ENCODE measurements at regions not wholly inside any gene's neighbourhood (a gene's known extent, or its start where the extent isn't known, plus 50 kb on each side); places are given as distances from the start of the nearest gene placed in this dataset.

DNA sequence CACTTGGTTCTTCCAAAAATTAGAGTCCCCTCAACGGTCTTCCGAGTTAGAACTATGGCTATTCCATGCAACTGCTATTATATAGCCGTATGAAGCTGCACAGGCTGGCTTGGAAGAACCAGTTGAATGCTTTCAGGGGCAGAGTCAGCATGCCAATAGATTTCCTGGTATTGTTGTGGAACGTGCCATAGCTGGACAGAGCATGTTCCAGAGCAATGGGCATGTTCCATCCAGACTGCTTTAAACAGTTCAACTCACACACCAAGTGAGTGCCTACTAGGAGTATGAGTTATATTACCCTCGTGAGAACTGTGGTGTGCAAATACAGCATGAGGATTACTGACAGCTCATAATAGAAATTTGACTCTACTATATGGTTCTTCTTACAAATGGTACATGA is 682.0 kb downstream of the SATB2 start:
- TF ChIP-seq, protein P1, sequence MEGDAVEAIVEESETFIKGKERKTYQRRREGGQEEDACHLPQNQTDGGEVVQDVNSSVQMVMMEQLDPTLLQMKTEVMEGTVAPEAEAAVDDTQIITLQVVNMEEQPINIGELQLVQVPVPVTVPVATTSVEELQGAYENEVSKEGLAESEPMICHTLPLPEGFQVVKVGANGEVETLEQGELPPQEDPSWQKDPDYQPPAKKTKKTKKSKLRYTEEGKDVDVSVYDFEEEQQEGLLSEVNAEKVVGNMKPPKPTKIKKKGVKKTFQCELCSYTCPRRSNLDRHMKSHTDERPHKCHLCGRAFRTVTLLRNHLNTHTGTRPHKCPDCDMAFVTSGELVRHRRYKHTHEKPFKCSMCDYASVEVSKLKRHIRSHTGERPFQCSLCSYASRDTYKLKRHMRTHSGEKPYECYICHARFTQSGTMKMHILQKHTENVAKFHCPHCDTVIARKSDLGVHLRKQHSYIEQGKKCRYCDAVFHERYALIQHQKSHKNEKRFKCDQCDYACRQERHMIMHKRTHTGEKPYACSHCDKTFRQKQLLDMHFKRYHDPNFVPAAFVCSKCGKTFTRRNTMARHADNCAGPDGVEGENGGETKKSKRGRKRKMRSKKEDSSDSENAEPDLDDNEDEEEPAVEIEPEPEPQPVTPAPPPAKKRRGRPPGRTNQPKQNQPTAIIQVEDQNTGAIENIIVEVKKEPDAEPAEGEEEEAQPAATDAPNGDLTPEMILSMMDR (IDR thresholded peaks at IDR 0.05; ENCODE audit: insufficient read depth, low read depth, low read length, missing control alignments): no peak
- H3K4me3 ChIP-seq (ENCODE audit: low read length): no peak overlapping the region
- DNase-seq (ENCODE audit: low read depth): peak; percentile 39

DNA sequence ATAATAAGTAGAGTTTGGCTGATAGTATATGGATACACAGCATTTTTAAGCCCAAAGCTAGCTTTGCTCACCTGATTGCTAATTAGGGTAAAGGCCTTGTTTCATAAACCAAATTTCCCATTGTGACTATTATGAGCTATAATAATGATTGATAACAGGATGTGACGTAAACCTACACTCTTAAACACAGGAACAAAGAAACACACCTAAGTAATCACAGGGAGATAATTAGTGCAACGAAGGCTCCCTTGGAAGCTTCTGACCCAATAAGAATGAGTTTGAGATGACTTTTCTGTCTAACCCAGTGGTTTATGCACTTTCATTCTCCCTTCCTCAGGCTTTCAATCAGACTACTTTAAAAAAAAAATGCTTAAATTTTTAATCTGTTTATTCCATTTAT is 683.2 kb downstream of the SATB2 start:
- no peak overlapping the region for H3K4me3 ChIP-seq (ENCODE audit: low read length)
- no peak for DNase-seq (ENCODE audit: low read depth)
- TF ChIP-seq, protein P1 (IDR thresholded peaks at IDR 0.05; ENCODE audit: insufficient read depth, low read depth, low read length, missing control alignments): no peak

DNA sequence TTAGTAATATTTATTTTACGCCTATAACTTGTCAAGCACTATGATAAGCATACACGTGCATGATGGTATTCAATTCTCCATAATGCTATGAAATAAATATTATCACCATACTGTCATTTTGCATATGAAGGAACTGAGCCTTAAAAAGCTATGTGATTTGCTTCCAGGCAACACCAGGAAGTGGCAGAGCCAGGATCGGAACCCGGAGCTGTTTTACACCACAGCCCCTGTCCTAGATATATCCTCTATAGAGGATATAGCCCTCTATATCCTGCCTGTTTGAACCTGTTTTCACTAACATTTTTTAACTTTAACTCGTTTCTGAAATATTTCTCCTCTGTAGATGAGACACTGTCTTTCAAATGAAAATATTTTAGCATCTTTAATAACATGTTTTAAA is 690.0 kb downstream of the SATB2 start:
- no peak for DNase-seq (ENCODE audit: low read depth)
- TF ChIP-seq, protein P1 (IDR thresholded peaks at IDR 0.05; ENCODE audit: insufficient read depth, low read depth, low read length, missing control alignments): no peak
- no peak overlapping the region for H3K4me3 ChIP-seq (ENCODE audit: low read length)

DNA sequence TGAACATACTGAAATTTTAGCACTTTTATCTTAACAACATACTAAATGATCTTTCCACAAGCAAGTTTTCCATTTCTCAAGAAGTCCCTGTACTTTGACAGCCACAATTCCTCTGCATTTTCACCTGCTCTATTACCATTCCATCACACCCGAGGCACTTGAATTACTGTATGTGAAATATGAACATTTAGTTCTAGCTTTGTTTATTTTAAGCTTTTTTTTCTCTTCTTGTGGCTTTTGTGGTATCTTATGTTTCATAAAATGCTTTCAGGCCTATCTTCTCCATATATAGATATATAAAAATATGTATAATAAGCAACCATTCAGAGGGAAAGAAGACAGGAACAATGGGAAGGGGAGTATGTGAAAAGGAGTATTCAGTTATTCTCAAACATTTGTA is 693.9 kb downstream of the SATB2 start:
- no peak overlapping the region for H3K4me3 ChIP-seq (ENCODE audit: low read length)
- TF ChIP-seq, protein P1 (IDR thresholded peaks at IDR 0.05; ENCODE audit: insufficient read depth, low read depth, low read length, missing control alignments): no peak
- no peak for DNase-seq (ENCODE audit: low read depth)

DNA sequence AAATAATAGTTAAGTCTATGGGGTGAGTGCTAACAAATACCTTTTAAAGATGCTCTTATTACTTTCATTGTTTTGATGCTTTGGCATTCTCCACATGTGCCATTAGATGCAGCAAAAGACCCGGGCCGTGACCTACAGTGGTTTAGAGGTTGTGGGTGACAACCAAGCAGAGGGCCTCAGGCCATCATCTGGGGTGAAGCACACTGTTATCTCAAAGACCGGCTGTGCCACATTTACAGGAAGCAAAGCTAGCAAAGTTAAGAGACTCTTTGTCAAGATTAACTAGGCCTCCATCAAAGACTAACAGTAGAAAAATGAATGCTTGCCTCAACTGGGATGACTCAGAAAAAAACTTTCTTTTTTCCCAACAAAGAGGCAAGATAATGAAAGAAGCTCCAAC is 695.3 kb downstream of the SATB2 start:
- TF ChIP-seq, protein P1 (IDR thresholded peaks at IDR 0.05; ENCODE audit: insufficient read depth, low read depth, low read length, missing control alignments): no peak
- no peak overlapping the region for H3K4me3 ChIP-seq (ENCODE audit: low read length)
- DNase-seq (ENCODE audit: low read depth): no peak

DNA sequence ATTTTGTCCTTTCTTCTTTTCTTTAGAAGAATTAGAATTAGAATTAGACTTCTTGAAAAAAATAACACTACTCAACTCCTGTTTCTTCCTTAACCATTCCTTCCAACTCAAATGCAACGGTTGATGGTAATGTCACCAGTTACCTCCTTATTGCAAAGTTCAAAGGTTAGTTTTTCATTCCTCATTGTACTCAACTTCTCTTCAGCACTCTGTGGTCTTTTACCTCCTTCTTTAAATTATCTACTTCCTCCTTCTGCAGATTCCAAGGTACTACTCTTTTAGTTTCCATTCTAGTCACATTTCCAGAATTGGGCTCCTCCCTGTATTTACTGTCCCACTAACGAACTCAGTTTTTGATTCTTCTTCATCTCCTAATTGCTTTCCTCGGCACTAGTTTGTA is 700.7 kb downstream of the SATB2 start:
- TF ChIP-seq, protein P1 (IDR thresholded peaks at IDR 0.05; ENCODE audit: insufficient read depth, low read depth, low read length, missing control alignments): no peak
- H3K4me3 ChIP-seq (ENCODE audit: low read length): no peak overlapping the region
- no peak for DNase-seq (ENCODE audit: low read depth)

DNA sequence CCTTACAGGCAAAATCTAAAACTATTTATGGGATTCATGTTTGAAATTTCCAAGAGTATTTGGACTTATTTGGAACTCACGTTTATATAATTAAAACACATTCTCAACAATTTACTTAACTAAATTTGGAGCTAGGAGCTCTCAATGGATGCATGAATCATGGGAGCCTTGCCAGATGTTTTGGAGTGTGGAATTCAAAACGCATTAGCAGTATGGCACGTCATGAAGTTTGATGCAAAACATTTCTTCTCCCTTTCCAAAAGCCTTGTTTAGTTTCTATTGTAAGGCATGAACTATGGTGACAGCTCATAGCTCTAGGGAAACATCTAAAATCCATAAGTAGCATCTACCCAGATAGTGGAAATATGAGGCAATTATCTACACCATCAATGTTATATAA is 701.6 kb downstream of the SATB2 start:
- DNase-seq (ENCODE audit: low read depth): no peak
- no peak overlapping the region for H3K4me3 ChIP-seq (ENCODE audit: low read length)
- TF ChIP-seq, protein P1 (IDR thresholded peaks at IDR 0.05; ENCODE audit: insufficient read depth, low read depth, low read length, missing control alignments): no peak
